T47D (cell line): ENCODE measurements at regions not wholly inside any gene's neighbourhood (a gene's known extent, or its start where the extent isn't known, plus 50 kb on each side); places are given as distances from the start of the nearest gene placed in this dataset.

Source experiments
- DNase-seq, 2 experiments: peaks; one replicate each; pipeline versions ENCODE4 v3.0.0 to v3.0.0-alpha.2; 2011 to 2012; ENCODE audit warnings: low read depth in 1 of 2, low spot score in 1 of 2
- JUND ChIP-seq: IDR thresholded peaks from 2 replicates; pipeline ENCODE4 v1.6.1; 2012; ENCODE audit warnings: low read depth
- in situ Hi-C: cut with HindIII; loops from 2 replicates; pipeline ENCODE4 v1.10.0; 2016; ENCODE audit warnings: low sequenced_read_pairs, low pct_unique_long_range_greater_than_20kb

DNA sequence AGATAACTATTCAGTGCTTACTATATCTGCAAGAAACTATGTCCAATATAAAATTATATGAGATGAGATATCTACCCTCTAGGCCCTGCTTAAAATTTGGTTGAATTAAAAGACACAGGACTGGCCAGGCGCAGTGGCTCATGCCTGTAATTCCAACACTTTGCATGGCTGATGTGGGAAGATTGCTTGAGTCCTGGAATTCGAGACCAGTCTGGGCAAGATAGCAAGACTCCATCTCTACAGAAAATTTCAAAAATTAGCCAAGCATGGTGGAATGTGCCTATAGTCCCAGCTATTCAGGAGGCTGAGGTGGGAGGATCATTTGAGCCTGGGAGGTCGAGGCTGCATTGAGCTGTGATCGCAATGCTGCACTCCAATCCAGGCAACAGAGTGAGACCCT, 303.7 kb upstream of the UBE2E2 start:
- TF ChIP-seq JUND, result no peak
- DNase-seq, result no peak
- in situ Hi-C loops, result no loop called here

DNA sequence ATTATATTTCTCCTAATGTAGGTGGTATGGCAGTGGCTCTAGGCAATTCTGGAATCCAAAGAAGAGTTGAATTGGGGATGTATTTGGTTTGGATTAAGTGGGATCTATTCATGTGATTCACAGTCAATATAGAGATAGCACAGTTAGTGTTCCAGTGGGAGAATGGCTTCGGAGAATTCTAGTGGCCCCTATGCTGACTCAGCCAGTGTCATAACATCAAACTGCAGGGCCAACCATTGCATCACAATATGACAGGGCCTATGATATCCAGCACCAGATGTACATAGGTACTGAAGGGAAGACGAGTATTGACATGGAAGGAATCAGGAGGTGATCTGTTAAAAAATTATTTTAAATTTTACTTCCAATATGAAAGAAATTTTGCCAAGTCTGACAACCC, 302.8 kb upstream of the UBE2E2 start:
- in situ Hi-C loops, result no loop called here
- no peak for TF ChIP-seq JUND
- no peak for DNase-seq

DNA sequence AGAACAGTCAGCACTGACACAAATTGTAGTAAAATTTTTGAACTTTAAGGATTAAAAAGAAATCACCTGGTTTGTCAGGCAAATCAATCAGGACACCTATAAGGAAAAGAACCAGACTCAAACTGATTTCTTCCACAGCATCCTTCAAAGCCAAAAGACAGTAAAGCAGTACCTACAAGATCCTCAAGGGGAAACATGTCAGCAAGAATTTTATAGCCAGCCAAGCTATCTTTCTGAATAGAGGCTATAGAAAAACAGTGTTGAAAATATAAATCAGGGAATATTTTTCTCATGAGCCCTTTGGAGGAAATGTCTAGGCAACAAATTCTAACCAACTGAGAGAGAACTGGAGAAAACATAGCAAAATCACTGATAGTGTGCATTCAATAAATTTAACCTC, 301.4 kb upstream of the UBE2E2 start:
- in situ Hi-C loops, result no loop called here
- no peak for TF ChIP-seq JUND

DNA sequence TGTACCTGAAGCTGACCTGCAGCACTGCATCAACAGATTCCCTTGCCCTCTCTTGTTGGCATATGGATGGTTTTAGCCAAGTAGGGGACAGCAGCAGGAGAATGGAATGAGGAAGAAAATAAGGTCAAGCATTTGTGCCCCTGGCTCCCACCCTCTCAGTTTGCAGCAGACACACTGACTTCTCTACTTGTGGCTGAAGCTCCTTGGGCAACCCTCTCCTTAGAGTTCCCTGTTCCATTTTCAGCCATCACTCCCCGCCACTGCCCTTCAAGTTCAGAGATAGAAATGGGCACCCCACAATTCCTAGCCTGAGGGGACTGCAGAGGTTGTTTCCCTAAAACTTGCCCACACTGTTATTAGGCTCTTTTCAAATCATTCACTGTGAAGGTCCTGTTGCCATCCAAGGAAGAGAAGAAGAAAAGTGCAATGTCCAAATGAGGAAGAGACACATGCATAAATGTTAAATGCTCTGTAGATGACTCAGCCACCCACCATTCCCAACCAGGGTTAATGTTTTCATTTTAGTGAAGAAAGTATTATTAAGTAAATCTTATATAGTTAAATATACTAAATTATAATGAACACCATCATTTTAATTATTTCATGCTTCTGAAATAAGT, 295.9 kb upstream of the UBE2E2 start:
- no peak for TF ChIP-seq JUND
- in situ Hi-C loops, result no loop called here

More for the DNA sequence above, 301.4 kb upstream of the UBE2E2 start:
- DNase-seq, result no peak

DNA sequence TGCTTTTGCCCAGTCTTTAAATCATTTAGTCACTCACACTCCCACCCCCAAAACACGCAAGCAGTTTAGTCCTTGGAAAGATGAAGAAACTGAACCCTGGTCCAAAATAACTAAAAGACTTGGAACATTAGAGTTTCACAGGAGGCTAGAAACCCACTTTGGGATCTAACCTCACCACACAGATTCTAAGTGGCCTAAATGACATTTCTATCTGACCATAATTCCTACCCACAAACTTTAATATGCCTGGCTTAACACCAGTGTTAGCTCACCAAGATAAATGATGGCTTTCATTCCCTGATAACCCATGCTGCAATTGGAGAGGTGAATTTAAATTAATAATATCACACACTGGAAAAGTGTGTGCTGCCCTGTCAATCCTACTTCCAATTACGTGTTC, 295.3 kb upstream of the UBE2E2 start:
- DNase-seq, result no peak
- TF ChIP-seq JUND, result no peak
- in situ Hi-C loops, result no loop called here

More for the DNA sequence above, 295.9 kb upstream of the UBE2E2 start:
- no peak for DNase-seq

DNA sequence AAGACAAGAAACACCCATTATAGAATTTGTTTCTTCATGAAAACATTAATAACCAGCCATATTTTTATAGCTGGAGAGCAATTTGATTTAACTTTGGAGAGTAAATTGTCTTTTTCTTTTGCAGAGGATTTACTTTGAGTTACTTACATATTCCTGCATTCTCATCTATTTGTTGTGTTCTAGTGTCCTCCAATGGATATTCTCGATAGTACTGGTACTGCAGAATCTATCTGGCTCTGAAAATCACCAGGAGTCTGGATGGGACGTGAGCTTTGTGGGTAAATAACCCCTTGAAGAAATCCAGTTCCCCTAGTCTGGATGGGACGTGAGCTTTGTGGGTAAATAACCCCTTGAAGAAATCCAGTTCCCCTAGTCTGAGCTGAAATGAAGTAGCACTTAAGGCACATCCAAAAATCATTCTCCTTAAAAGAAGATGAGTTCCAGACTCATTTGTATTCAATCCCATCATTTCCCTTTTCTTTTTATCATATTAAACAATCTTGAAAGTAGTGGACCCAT, 294.1 kb upstream of the UBE2E2 start:
- peak in 1 of 2 experiments; percentile 6 for DNase-seq
- no peak for TF ChIP-seq JUND
- in situ Hi-C loops, result no loop called here

DNA sequence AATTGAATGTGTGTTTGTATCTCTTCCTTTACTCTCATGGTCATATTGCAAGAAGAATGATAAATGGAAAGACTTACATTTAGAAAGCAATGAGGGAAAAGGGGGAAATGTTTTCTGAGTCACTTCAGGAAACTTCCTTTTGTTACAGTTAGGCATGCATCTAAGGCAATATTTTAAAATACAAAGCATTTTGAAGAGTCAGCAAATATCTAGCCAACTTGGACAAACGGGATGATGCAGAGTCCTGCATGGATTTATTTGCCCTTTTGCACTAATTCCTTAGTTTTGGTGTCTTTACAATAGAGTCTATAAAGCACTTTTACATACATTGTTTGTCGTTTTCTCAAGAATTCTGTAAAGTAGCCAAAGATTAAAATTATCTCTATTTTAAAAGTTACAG, 286.2 kb upstream of the UBE2E2 start:
- TF ChIP-seq JUND, result no peak
- in situ Hi-C loops, result no loop called here
- DNase-seq, result no peak

DNA sequence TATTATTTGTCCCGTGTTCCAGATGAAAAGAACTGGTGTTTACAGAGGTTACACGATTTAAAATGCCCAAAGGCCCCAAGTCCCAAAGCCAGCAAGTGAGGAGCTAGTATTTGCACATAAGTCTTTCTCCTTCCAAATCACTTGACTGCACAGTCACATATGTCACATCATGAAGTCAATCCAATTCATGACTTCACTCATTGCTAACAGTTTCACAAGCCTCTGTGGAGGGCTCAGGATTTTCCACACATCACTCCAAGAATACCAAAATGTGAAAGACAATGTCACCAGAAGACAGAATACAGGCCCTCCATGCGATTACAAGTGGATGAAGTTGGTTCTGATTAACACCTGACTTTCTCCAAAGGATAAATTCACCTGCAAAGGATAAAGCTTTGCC, 283.1 kb upstream of the UBE2E2 start:
- in situ Hi-C loops, result no loop called here
- no peak for DNase-seq
- no peak for TF ChIP-seq JUND

DNA sequence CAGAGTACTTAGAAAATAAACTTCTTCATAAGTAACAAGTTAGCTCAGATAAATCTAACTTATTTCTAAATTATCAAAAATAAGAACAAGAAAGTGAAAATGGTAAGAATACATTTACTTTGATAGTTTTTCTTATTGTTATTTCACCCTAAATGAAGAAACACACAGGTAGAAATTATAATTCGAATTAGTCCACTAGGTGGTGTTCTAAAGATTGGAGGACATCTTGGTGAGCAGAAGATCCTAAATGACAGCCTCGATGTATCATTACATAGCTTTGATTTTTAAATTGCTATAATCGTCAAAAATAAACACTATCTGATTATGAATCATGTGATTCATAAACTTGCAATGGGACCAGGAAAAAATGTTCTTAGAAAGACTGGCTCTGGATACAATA, 280.8 kb upstream of the UBE2E2 start:
- peak; percentile 12 to 44 for DNase-seq
- in situ Hi-C loops, result no loop called here
- no peak for TF ChIP-seq JUND

DNA sequence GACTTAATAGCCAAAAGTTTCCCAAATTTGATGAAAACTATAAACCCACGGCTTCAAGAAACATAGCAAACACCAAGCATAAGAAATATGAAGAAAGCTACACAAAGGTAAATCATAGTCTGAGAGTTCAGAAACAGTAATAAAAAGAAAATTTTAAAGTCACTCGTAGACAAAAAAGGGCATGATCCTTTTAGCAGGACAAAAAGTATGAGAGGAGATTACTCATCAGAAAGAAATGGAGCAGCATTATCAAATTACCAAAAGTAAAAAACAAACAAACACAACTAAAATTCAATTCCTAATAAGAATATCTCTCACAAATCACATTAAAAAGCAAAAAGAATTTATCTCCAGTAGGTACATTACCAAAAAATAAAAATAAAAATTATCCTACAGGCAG, 279.4 kb upstream of the UBE2E2 start:
- TF ChIP-seq JUND, result no peak
- in situ Hi-C loops, result no loop called here
- no peak for DNase-seq

DNA sequence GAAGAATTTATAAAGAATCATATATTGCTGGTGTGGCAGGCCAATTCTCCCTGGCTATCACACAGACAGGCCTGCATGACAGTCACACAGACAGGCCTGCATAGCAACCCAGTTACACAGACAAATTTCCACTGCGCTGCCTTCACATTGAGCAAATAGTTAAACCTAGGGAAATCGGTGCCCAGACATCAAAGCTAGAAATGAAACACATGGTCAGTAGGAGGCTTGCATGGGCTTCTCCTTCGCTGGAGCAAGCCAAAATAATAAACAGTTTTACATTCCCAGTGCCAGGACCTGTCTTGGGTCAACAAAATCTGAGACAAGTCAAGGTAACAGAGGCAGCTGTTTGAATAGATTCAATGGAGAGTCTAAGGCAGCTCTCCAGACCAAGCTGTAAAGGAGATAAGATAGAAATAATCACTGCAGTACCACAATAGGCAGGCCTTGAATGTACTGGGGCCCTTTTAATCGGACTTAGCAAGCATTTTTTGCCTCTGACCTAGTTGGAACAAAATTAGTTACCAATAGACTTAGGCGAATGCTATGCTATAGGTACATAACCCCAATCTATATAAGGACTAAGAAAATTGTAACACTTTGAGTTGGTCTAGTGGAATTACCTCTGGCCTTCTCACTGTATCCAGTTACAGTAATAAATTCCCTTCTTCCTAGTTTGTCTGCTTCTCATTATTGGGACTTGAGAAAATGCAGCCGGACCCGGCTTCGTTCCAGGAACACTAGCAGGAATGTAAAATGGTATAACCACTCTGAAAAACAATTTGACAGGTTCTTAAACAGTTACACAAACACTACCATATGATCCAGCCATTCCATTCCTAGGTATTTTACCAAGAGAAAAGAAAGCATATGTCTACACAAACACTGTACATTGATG, 274.7 kb upstream of the UBE2E2 start:
- in situ Hi-C loops, result no loop called here
- no peak for TF ChIP-seq JUND
- DNase-seq, result no peak

DNA sequence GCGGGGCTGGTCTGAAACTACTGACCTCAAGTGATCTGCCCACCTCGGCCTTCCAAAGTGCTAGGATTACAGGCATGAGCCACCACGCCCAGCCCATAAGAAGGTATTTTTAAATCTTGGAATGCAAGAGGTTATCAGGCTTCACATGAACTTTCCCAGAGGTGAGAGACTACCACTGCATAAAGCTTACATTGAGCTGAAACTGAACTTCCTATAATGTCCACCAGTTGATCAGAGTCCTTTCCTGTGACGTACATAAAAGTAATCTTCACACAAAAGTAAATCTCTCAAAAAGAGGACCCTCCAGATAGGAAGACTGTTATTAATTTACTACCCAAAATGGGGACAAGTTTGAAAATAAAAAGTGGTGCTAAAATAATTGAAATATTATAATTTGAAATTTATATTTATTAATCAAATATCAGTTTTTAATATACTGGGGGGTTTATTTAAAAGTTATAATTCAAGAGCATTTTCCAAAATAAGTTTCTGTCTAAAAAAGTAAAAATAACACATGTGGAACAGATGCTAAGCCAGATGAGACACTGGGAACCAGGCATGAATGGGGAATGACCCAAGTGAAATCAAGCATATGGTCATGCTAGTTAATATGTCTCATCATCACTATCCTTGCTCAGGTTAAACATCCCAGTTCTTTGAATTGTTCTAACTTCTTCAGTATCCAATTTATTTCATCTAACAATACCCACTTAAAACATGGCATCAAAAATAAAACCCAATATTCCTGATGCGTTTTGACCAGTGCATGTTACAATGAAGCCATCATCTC, 269.9 kb upstream of the UBE2E2 start:
- in situ Hi-C loops, result no loop called here
- no peak for DNase-seq
- TF ChIP-seq JUND, result no peak

DNA sequence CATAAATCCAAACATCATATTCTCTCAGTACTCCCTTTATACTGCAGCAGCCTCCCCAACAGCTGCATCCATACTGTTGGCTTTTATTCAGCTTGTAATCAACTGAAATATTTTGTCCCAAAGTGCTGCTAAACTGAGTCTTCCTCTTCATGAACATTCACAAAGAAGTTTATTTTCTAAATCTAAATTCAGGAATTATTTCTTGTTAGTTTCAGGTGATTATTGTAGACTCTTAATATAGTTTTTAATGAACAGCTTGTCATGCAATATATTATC, 269.3 kb upstream of the UBE2E2 start:
- DNase-seq, result no peak
- no peak for TF ChIP-seq JUND

More for the DNA sequence above, 269.3 kb upstream of the UBE2E2 start:
- in situ Hi-C loops, result no loop called here
